Prostate gland (tissue), 2 donors: ENCODE measurements at regions not wholly inside any gene's neighbourhood (a gene's known extent, or its start where the extent isn't known, plus 50 kb on each side); places are given as distances from the start of the nearest gene placed in this dataset.

Experiments
- POLR2A ChIP-seq: fragments of 450-650 bp; IDR thresholded peaks from one replicate; pipeline ENCODE4 v1.6.1; 2016; ENCODE audit warnings: antibody characterized with exemption, mild to moderate bottlenecking
- POLR2AphosphoS5 ChIP-seq: sonication (generic); formaldehyde crosslinking; IDR thresholded peaks from one replicate; pipeline ENCODE4 v1.6.1; 2017; ENCODE audit warnings: antibody characterized with exemption
- TF ChIP-seq, protein P1 (sequence below), 4 experiments: fragments of 200-600 bp in 2 of 4; fragments of 450-650 bp in 2 of 4; sonication (generic) in 2 of 4; IDR thresholded peaks; 1 replicate in 3 of 4; 2 replicates in 1 of 4; pipeline ENCODE4 v1.5.1; 2016 to 2019; ENCODE audit warnings: antibody characterized with exemption in 4 of 4, mild to moderate bottlenecking in 2 of 4, moderate library complexity in 2 of 4

DNA sequence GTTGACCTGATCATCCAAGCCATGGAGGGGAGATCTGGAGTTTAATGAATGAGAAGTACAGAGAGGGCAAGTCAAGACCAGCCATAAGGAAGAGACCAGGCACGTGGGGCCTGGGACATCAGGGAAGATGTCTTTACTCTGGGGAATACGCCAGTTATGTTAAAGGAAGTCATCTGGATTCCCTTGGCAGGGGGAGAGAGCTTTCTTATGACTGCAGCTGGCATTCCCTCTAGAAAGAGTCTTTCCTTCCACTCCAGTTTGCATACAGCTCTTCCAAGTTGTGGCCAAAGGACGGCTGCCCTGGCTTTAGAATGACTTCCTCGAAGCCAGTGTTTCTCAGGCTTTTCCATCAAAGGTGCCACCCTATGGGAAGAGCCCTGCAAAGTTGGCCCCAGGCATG, 93.6 kb upstream of the AGBL1 start:
- TF ChIP-seq, protein P1, sequence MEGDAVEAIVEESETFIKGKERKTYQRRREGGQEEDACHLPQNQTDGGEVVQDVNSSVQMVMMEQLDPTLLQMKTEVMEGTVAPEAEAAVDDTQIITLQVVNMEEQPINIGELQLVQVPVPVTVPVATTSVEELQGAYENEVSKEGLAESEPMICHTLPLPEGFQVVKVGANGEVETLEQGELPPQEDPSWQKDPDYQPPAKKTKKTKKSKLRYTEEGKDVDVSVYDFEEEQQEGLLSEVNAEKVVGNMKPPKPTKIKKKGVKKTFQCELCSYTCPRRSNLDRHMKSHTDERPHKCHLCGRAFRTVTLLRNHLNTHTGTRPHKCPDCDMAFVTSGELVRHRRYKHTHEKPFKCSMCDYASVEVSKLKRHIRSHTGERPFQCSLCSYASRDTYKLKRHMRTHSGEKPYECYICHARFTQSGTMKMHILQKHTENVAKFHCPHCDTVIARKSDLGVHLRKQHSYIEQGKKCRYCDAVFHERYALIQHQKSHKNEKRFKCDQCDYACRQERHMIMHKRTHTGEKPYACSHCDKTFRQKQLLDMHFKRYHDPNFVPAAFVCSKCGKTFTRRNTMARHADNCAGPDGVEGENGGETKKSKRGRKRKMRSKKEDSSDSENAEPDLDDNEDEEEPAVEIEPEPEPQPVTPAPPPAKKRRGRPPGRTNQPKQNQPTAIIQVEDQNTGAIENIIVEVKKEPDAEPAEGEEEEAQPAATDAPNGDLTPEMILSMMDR (IDR thresholded peaks at IDR 0.05): no peak
- TF ChIP-seq POLR2A: no peak
- TF ChIP-seq POLR2AphosphoS5: no peak
